Stomach (tissue), 4 donors: ENCODE measurements at regions not wholly inside any gene's neighbourhood (a gene's known extent, or its start where the extent isn't known, plus 50 kb on each side); places are given as distances from the start of the nearest gene placed in this dataset.

Source experiments
- POLR2A ChIP-seq, 4 donors: fragments of 450-650 bp; IDR thresholded peaks; one replicate each; pipeline ENCODE4 v1.6.1; 2016; ENCODE audit warnings: antibody characterized with exemption in 4 of 4, control low read depth in 2 of 4, mild to moderate bottlenecking in 1 of 4, moderate library complexity in 1 of 4
- POLR2AphosphoS5 ChIP-seq, 3 donors: sonication (generic); formaldehyde crosslinking; IDR thresholded peaks; one replicate each; pipeline ENCODE4 v1.6.1; 2016; ENCODE audit warnings: antibody characterized with exemption in 3 of 3
- TF ChIP-seq, protein P1 (sequence below), 7 experiments: fragments of 450-650 bp in 4 of 7; fragments of 200-600 bp in 3 of 7; sonication (generic) in 3 of 7; IDR thresholded peaks; one replicate each; pipeline ENCODE4 v1.5.1; 2016 to 2019; ENCODE audit warnings: antibody characterized with exemption in 7 of 7, control low read depth in 2 of 7, mild to moderate bottlenecking in 1 of 7

DNA sequence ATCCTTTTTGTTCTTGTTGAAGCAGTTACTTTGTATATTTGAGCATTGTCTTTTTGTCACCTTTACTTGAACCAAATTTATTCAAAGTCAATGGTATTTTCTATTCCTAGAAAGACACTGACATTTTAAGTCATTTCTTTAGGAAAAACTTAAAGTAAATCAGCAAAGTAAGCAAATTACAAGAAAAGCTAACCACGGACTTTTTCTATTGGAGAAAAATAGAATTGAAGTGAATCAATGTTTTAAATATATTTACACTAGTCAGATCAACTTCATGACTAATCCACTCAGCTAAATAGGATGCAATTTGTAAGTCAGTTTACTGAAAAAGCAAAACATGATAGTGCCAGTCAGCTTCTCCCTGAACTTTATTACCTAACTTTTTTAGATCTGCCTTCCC, 733.8 kb upstream of the ALCAM start:
- TF ChIP-seq, protein P1, sequence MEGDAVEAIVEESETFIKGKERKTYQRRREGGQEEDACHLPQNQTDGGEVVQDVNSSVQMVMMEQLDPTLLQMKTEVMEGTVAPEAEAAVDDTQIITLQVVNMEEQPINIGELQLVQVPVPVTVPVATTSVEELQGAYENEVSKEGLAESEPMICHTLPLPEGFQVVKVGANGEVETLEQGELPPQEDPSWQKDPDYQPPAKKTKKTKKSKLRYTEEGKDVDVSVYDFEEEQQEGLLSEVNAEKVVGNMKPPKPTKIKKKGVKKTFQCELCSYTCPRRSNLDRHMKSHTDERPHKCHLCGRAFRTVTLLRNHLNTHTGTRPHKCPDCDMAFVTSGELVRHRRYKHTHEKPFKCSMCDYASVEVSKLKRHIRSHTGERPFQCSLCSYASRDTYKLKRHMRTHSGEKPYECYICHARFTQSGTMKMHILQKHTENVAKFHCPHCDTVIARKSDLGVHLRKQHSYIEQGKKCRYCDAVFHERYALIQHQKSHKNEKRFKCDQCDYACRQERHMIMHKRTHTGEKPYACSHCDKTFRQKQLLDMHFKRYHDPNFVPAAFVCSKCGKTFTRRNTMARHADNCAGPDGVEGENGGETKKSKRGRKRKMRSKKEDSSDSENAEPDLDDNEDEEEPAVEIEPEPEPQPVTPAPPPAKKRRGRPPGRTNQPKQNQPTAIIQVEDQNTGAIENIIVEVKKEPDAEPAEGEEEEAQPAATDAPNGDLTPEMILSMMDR (IDR thresholded peaks at IDR 0.05), result no peak
- TF ChIP-seq POLR2AphosphoS5 (IDR thresholded peaks at IDR 0.05) (no peak), POLR2A (IDR thresholded peaks at IDR 0.05) (no peak)
